Sigmoid colon (tissue), 6 donors: ENCODE measurements at regions not wholly inside any gene's neighbourhood (a gene's known extent, or its start where the extent isn't known, plus 50 kb on each side); places are given as distances from the start of the nearest gene placed in this dataset.

Source experiments
- DNase-seq: peaks from one replicate; pipeline ENCODE4 v3.0.0-alpha.2; 2019
- H3K27ac ChIP-seq, 4 donors: fragments of 200-600 bp; sonication (generic); one replicate each; pipeline ENCODE4 v1.5.1; 2016 to 2019; ENCODE audit warnings: mild to moderate bottlenecking in 1 of 4
- H3K27me3 ChIP-seq, 3 donors: fragments of 200-600 bp; sonication (generic); one replicate each; pipeline ENCODE4 v1.5.1; 2019; ENCODE audit warnings: mild to moderate bottlenecking in 1 of 3
- H3K36me3 ChIP-seq, 4 donors: fragments of 200-600 bp; sonication (generic); one replicate each; pipeline ENCODE4 v1.5.1; 2016 to 2019
- H3K4me1 ChIP-seq, 4 donors: fragments of 200-600 bp; sonication (generic); one replicate each; pipeline ENCODE4 v1.5.1; 2017 to 2019
- H3K4me3 ChIP-seq, 4 donors: fragments of 200-600 bp; sonication (generic); one replicate each; pipeline ENCODE4 v1.5.1; 2017 to 2019; ENCODE audit warnings: mild to moderate bottlenecking in 2 of 4, moderate library complexity in 1 of 4
- H3K9me3 ChIP-seq, 4 donors: fragments of 200-600 bp in 3 of 4; sonication (generic) in 3 of 4; one replicate each; pipeline versions ENCODE4 v1.5.1 to v1.6.1; 2013 to 2019
- EP300 ChIP-seq, 4 donors: sonication (generic); formaldehyde crosslinking; IDR thresholded peaks; one replicate each; pipeline ENCODE4 v1.6.1; 2017; ENCODE audit warnings: antibody characterized with exemption in 4 of 4
- POLR2A ChIP-seq, 2 donors: fragments of 450-650 bp; IDR thresholded peaks; one replicate each; pipeline ENCODE4 v1.6.1; 2016; ENCODE audit warnings: antibody characterized with exemption in 2 of 2, mild to moderate bottlenecking in 2 of 2, moderate library complexity in 2 of 2
- POLR2AphosphoS5 ChIP-seq, 4 donors: sonication (generic); formaldehyde crosslinking; IDR thresholded peaks; one replicate each; pipeline ENCODE4 v1.6.1; 2017; ENCODE audit warnings: antibody characterized with exemption in 4 of 4
- WGBS, 2 donors: extraction: QIAGEN DNeasy Blood & Tissue Kit; methylation state at CpG; one replicate each; pipeline ENCODE4 v1.1.7; 2013; 5-methylcytosine and 5-hydroxymethylcytosine counted together
- intact Hi-C: fragments of 100-400 bp; cut with DNase I; formaldehyde crosslinking; loops from one replicate; pipeline ENCODE4 v1.15.1; 2023
- TF ChIP-seq, protein P1 (sequence below), 4 experiments: fragments of 450-650 bp in 3 of 4; fragments of 200-600 bp in 1 of 4; IDR thresholded peaks; one replicate each; pipeline ENCODE4 v1.5.1; 2016 to 2019; ENCODE audit warnings: antibody characterized with exemption in 4 of 4, mild to moderate bottlenecking in 3 of 4, moderate library complexity in 2 of 4
- donor health status: healthy with polysubstance abuse.
- donor health status: healthy.

DNA sequence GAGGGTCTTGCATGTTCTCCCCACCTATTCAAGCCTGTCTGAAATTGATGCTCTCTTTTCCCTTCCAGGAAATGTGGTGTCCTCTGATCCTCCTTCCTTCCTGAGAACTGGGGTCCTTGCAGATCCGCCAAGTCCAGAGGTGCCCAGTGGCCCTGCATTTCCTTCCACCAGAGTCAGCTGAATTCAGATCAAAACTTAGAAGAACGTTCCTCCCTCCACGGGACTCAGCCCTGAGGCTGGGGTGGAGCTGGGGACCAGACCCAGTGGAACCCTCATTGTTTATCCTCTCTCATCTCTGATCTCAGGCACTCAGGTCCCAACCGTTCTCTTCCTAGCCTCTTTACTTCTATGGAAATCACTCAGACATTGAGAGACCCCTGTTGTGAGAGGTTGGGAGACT, 477.3 kb downstream of the TSHZ3 start:
- no peak for DNase-seq
- no peaks in the 10 kb centered on the region for H3K36me3 ChIP-seq
- H3K27ac ChIP-seq = no peak overlapping the region
- no peak overlapping the region for H3K4me3 ChIP-seq
- no peaks in the 10 kb centered on the region for H3K27me3 ChIP-seq
- H3K4me1 ChIP-seq = peaks cover 0 to 6% (median 0%) of the 10 kb centered on the region in 4 donors
- no peaks in the 10 kb centered on the region for H3K9me3 ChIP-seq
- intact Hi-C loops = no loop called here
- TF ChIP-seq POLR2A (IDR thresholded peaks at IDR 0.05) = no peak
- no peak for TF ChIP-seq POLR2AphosphoS5 (IDR thresholded peaks at IDR 0.05)
- TF ChIP-seq EP300 (IDR thresholded peaks at IDR 0.05) = no peak
- TF ChIP-seq, protein P1, sequence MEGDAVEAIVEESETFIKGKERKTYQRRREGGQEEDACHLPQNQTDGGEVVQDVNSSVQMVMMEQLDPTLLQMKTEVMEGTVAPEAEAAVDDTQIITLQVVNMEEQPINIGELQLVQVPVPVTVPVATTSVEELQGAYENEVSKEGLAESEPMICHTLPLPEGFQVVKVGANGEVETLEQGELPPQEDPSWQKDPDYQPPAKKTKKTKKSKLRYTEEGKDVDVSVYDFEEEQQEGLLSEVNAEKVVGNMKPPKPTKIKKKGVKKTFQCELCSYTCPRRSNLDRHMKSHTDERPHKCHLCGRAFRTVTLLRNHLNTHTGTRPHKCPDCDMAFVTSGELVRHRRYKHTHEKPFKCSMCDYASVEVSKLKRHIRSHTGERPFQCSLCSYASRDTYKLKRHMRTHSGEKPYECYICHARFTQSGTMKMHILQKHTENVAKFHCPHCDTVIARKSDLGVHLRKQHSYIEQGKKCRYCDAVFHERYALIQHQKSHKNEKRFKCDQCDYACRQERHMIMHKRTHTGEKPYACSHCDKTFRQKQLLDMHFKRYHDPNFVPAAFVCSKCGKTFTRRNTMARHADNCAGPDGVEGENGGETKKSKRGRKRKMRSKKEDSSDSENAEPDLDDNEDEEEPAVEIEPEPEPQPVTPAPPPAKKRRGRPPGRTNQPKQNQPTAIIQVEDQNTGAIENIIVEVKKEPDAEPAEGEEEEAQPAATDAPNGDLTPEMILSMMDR (IDR thresholded peaks at IDR 0.05) = no peak
- 78 to 79% methylated on average over 4 of the region's 4 CpGs for WGBS, 2 donors

DNA sequence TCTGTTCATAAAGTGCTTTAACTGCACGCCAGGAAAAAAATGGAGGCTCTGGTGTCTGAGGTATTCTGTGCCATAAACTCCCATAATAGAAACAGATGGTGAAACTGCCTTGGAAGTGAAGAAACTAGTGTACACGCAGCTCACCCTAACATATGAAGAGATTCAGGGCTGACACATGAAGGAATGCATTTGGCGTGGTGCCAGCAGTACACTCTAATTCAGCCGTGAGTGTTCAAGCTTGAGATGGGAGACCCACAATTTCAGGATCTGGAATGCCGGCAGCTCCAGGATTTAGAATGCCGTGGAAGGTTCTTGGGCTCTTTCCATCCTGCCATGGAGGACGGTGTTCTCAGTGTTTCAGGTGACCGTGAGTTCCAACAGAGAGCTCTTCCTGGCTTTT, 478.4 kb downstream of the TSHZ3 start:
- H3K9me3 ChIP-seq = no peaks in the 10 kb centered on the region
- no peaks in the 10 kb centered on the region for H3K27me3 ChIP-seq
- 58 to 68% methylated on average over 8 of the region's 8 CpGs for WGBS, 2 donors
- TF ChIP-seq, protein P1 (IDR thresholded peaks at IDR 0.05) = no peak
- TF ChIP-seq POLR2AphosphoS5 (IDR thresholded peaks at IDR 0.05) (no peak), EP300 (IDR thresholded peaks at IDR 0.05) (no peak), POLR2A (IDR thresholded peaks at IDR 0.05) (no peak)
- DNase-seq = no peak
- H3K27ac ChIP-seq = no peak overlapping the region
- H3K4me1 ChIP-seq = peaks cover 0 to 6% (median 0%) of the 10 kb centered on the region in 4 donors
- H3K36me3 ChIP-seq = no peaks in the 10 kb centered on the region
- intact Hi-C loops = no loop called here
- H3K4me3 ChIP-seq = no peak overlapping the region

DNA sequence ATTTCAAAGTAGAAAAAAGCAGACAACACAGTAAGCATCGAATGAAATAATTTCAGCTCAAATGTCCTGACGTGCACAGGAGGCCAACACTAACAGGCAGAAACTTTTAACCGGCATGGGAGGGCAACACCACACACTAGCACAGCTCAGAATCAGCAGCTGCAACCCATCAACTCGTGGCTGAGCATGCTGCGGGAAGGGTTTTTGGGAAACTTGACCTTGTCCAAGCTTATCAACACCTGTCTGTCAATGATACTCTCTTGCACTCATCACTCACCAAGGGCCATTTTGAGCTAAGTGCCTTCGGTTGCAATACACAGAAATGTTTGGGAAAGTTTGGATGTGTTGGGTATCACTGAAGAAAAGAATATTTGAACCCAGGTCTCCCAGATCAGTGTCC, 483.7 kb downstream of the TSHZ3 start:
- TF ChIP-seq, protein P1 (IDR thresholded peaks at IDR 0.05) = no peak
- TF ChIP-seq EP300 (IDR thresholded peaks at IDR 0.05) = no peak
- no peak for TF ChIP-seq POLR2A (IDR thresholded peaks at IDR 0.05)
- TF ChIP-seq POLR2AphosphoS5 (IDR thresholded peaks at IDR 0.05) = no peak
- intact Hi-C loops = no loop called here
- H3K4me1 ChIP-seq = peaks cover 0 to under 1% (median 0%) of the 10 kb centered on the region in 4 donors
- no peaks in the 10 kb centered on the region for H3K9me3 ChIP-seq
- no peaks in the 10 kb centered on the region for H3K36me3 ChIP-seq
- no peaks in the 10 kb centered on the region for H3K27me3 ChIP-seq
- H3K27ac ChIP-seq = no peak overlapping the region
- DNase-seq = no peak
- WGBS, 2 donors = 77 to 78% methylated on average over 6 of the region's 6 CpGs
- no peak overlapping the region for H3K4me3 ChIP-seq

DNA sequence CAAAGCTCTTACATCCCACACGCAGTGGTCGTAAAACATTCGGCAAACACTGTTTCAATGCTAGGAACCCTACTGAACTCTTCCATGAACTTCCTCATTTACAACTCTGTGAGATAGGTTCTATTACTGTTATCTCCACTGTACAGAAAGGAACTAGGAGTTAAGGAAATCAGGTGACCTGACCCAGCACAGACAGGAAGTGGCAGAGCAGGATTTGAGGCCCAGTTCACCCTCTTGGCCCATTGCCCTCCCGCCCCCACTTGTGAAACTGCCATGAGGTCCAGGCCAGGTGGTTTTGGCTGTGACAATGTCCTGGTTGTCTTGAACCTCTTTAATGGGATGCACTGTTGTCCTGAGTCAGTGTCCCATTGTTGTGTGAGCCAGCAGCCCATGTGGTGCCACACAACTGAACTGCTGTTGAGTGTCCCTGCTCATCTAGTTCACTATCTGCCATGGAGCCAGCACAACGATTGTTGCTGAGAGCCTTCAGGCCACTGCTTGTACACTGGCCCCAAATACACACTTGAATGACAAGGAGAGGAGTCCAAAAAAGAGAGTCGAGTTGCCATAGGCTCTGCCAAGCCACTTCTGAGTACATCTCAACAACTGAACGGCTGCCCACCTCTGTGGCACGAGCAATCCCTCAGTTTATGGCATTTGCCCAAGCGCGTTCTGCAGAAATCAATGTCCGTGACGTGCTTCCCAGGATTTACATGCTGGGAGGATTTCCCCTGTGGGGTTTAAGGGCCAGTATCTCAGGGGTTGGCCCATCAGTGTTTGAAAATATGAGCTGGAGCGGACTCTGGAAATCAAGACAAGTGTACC, 484.6 kb downstream of the TSHZ3 start:
- no peaks in the 10 kb centered on the region for H3K4me1 ChIP-seq
- H3K27ac ChIP-seq = no peak overlapping the region
- no peaks in the 10 kb centered on the region for H3K9me3 ChIP-seq
- H3K4me3 ChIP-seq = no peak overlapping the region
- H3K27me3 ChIP-seq = no peaks in the 10 kb centered on the region
- DNase-seq = no peak
- intact Hi-C loops = no loop called here
- no peaks in the 10 kb centered on the region for H3K36me3 ChIP-seq
- no peak for TF ChIP-seq POLR2A (IDR thresholded peaks at IDR 0.05)
- TF ChIP-seq, protein P1 (IDR thresholded peaks at IDR 0.05) = no peak
- TF ChIP-seq POLR2AphosphoS5 (IDR thresholded peaks at IDR 0.05) = no peak
- TF ChIP-seq EP300 (IDR thresholded peaks at IDR 0.05) = no peak
- 72 to 73% methylated on average over 13 of the region's 13 CpGs for WGBS, 2 donors
